HG03196 (cell line): ENCODE measurements at regions not wholly inside any gene's neighbourhood (a gene's known extent, or its start where the extent isn't known, plus 50 kb on each side); places are given as distances from the start of the nearest gene placed in this dataset.

ENCODE experiments used
- ATAC-seq: cut with Tn5 transposase; IDR thresholded peaks from one replicate; pipeline ENCODE4 v1.9.1; 2021; ENCODE audit not compliant: unreplicated experiment

GRCh38 chr11:71311928-71312510 lies 59.6 kb upstream of the SHANK2 start:
- ATAC-seq: no peak

GRCh38 chr11:71311176-71311925 lies 59.0 kb upstream of the SHANK2 start:
- no peak for ATAC-seq

DNA sequence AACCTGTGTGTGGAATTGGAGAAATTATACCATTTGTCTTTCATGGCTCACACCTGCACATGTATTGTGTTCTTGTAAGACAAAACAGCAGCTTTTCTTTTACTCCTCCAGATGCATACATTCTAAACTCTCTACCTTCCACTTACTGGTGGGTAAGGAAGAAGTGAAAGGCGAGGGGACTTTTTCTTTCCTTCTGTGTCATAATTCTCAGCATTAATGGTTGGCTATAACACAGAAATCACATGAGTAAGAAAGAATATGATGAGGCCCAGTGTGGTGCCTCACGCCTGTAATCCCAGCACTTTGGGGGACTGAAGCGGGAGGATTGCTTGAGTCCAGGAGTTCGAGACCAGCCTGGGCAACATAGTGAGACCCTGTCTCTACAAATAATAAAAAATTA lies 57.8 kb upstream of the SHANK2 start:
- ATAC-seq: no peak

DNA sequence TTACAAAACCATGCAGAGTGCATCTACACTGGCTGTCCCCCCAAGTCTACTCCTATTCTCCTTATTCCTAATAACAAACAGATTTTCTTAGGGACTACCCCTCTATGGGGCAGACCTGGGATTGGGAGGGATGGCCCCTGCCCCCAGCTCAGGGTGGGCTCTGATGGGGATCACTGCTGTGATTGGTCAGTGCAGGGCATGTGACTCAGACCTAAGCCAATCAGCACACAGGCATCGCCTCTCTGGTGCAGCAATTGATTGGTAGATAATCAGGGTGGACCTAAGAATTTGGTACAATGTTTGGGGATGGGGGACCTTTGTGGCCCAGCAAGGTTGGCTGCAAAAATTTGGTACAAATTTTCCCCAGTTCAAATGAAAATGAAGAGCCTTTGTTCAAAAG lies 57.2 kb upstream of the SHANK2 start:
- ATAC-seq: no peak

DNA sequence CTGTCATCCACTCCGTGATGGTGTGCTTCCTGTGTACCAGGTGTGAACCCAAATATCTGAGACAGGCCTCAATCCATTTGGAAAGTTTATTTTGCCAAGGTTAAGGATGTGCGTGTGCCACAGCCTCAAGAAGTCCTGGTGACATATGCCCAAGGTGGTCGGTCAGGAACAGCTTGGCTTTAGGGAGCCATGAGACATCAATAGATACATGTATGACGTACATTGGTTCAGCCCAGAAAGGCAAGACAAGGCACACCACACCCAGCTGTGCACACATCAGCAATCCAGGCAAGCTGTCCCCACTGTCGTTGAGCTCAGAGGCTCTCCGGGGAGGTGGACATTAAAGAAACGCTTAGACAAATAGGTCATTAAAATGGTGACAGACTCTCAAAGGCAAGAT lies 56.8 kb upstream of the SHANK2 start:
- no peak for ATAC-seq

DNA sequence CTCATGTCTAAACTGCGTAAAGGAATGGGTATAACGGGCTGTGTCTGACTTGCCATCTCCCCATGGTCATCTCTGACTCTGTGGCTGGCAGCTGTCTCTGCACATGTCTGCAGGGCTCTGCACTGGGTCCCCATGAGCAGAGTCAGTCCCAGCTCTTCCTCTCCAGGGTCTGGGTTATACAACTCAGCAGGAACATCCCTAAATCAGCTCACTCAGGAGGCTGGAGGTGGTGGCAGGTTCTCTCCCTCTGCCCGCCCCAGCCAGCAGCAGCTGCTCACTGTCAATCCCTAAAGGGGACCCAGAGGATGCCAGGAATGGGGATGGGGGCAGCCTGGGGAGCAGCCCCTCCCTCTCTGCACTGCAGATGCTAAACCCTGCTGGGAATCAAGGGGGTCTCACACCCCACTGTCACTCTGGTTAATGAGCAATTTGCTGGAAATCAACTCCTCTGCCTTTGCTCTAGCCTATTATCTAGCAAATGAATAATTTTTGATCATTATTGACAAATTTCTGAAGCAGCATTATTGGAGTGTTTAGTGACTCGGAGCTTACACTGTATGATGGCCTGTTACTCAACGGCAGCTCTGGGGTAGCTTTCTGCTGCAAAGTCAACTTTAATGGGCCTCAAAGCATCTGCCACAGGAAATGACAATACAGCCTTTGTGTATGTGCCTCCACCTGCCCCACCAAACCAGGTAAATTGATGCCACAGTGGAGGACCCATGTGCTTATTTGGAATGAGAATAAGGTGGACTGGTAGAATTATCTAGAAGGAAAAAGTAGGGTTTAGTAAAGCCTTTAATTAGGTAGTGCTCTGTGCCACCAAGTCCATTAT lies 55.7 kb upstream of the SHANK2 start:
- ATAC-seq: no peak

- ATAC-seq: no peak
Observed at GRCh38 chr11:71305451-71306125, 53.2 kb upstream of the SHANK2 start.

GRCh38 chr11:71305041-71305440 lies 52.7 kb upstream of the SHANK2 start:
- no peak for ATAC-seq

DNA sequence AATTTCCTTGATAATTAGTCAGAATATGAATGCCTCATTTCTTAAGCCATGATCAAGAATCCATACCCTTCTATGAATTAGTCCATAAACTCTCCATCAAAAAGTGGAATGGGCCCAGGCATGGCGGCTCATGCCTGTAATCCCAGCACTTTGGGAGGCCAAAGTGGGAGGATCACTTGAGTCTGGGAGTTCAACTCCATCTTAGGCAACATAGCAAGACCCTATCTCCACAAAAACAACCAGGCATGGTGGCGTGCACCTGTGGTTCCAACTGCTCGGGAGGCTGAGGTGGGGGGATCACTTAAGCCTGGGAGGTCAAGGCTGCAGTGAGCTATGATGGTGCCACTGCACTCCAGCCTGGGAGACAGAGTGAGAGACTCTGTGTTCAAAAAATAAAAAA lies 52.1 kb upstream of the SHANK2 start:
- ATAC-seq: no peak

GRCh38 chr11:71304045-71304444 lies 51.7 kb upstream of the SHANK2 start:
- no peak for ATAC-seq

DNA sequence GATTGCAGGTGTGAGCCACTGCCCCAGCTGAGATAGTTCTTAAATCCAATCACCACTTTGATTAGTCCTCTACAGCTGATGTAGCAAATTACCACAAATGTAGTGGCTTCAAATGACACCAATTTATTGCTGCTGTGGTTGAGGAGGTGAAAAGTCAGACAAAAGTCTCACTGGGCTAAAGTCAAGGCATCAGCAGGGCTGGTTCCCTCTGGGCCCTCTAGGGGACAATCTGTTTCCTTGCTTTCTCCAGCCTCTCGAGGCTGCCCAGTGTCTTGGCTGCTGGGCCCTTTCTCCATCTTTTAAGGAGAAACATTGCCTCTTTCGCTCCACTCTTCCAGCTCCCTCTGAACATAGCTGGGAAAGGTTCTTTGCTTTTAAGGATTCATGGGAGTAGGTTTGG lies 50.5 kb upstream of the SHANK2 start:
- no peak for ATAC-seq

DNA sequence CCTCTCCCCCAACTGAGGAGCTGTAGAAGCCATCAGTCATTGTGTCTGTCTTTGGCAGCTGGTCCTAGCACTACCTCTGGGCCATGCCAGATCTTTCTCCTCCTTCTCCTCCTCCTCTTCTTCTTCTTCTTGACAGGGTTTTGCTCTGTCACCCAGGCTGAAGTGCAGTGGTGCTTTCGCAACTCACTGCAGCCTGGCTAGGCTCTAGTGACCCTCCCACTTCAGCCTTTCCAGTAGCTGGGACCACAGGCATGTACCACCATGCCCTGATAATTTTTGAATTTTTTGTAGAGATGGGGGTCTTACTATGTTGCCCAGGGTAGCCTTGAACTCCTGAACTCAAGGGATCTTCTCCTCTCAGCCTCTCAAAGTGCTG lies 50.1 kb upstream of the SHANK2 start:
- no peak for ATAC-seq
